ENCODE measurements at regions not wholly inside any gene's neighbourhood (a gene's known extent, or its start where the extent isn't known, plus 50 kb on each side); places are given as distances from the start of the nearest gene placed in this dataset.

DNA sequence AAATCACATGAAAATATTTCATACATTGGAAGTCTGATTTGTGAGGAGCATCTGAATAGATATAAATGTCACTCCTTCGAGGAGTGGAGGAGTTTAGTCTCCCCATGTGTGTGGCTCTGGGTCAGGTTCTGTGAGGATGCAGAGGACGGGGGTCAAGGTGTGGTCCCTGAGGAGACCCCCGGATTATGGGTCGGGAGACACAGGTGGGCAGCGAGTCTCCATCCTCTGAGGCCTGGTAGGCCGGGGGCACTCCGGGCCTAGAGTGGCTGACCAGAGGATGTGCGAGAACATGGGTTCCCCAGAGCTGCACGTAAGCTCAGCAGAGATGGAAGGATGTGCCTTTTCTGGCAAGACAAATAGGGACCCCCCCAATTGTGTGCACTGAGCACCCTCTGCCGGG is 93.4 kb upstream of the TCERG1L start:
- Histone ChIP-seq H3K27me3 (ENCODE audit: control insufficient read depth, insufficient read depth, low read length) (no peaks in the 10 kb centered on the region), H3K27ac (ENCODE audit: low read depth, low read length) (no peak overlapping the region), H3K4me3 (ENCODE audit: low read length) (no peak overlapping the region), H3K4me1 (ENCODE audit: control insufficient read depth, insufficient read depth, low read length) (no peaks in the 10 kb centered on the region), H3K9ac (ENCODE audit: low read length) (no peak overlapping the region), H3K36me3 (ENCODE audit: control insufficient read depth, insufficient read depth, low read length) (no peaks in the 10 kb centered on the region)

DNA sequence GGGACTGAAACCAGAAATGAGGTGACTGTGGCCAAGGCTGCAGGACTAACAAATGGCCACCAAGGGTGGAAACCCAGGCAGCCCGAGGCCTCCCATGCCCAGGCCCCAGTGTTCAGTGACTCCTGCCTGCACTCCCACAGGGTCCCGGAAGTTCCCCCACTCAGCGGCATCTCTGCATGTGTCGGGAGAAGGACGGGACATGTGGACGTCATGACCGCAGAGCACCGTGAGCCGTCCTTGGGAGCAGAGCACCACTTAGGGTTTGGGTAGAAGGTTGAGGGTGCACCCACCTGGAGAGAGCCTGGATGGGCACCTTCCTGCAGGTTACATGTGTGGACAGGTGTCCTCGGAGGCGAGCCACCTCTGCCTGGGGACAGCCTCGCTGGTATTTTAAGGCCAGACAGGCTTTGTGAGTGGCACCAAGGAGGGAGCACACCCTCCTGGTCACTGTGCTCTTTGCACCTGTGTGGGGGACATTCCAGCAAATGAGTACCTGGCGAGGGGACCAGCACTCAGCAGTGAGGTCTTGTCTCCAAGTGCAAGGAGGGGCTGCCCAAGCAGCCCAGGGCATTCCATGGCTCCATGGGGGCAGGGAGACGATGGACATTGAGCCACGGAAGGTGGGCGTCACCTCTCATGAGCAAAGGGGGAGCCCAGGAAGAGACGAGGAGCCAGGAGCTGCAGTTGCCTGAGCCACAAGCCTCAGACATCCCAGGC is 95.3 kb upstream of the TCERG1L start:
- Histone ChIP-seq H3K4me3 (ENCODE audit: low read length) (no peak overlapping the region), H3K27ac (ENCODE audit: low read depth, low read length) (no peak overlapping the region), H3K36me3 (ENCODE audit: control insufficient read depth, insufficient read depth, low read length) (no peaks in the 10 kb centered on the region), H3K27me3 (ENCODE audit: control insufficient read depth, insufficient read depth, low read length) (no peaks in the 10 kb centered on the region), H3K4me1 (ENCODE audit: control insufficient read depth, insufficient read depth, low read length) (no peaks in the 10 kb centered on the region), H3K9ac (ENCODE audit: low read length) (no peak overlapping the region)

DNA sequence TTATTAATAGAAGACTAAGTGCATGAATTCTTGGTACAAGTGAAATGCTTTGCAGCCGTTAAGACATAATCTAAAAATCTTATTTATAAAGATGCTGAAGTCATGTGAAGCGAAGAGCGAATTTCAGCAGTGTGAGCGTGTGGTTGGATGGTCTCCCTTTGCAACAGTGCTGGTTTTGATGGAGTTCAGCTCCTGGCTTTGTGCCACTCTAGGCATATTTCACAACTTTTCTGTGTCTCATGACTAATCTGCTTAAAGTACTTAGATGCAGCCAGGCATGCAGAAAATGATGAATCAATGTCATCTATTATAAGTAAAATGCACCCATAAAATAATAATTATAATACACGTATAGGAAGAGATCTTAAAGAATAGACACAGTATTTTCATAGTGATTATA is 107.2 kb upstream of the TCERG1L start:
- Histone ChIP-seq H3K27me3 (ENCODE audit: control insufficient read depth, insufficient read depth, low read length) (no peaks in the 10 kb centered on the region), H3K36me3 (ENCODE audit: control insufficient read depth, insufficient read depth, low read length) (no peaks in the 10 kb centered on the region), H3K4me1 (ENCODE audit: control insufficient read depth, insufficient read depth, low read length) (no peaks in the 10 kb centered on the region), H3K27ac (ENCODE audit: low read depth, low read length) (no peak overlapping the region), H3K4me3 (ENCODE audit: low read length) (no peak overlapping the region), H3K9ac (ENCODE audit: low read length) (no peak overlapping the region)

DNA sequence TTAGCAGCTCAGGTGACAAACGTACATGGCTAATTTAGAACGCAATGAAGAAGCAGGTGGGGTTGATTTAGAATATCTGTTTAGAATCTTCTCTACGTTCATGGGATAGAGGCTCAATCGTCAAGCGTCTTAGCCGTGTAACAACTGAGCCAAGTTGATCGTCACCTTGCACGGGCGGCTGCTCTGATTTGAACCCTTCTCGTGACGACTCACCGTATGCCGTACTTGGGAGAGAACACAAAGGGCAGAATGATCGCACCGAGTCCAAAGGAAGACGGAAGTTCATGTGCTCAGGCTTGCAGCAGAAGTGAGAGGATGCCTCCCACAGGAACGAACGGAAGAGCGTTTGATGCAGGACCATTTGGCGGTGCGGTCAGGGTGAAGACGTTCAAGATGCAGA is 108.3 kb upstream of the TCERG1L start:
- H3K4me3 ChIP-seq (ENCODE audit: low read length): no peak overlapping the region
- no peaks in the 10 kb centered on the region for H3K4me1 ChIP-seq (ENCODE audit: control insufficient read depth, insufficient read depth, low read length)
- no peaks in the 10 kb centered on the region for H3K27me3 ChIP-seq (ENCODE audit: control insufficient read depth, insufficient read depth, low read length)
- no peak overlapping the region for H3K27ac ChIP-seq (ENCODE audit: low read depth, low read length)
- no peaks in the 10 kb centered on the region for H3K36me3 ChIP-seq (ENCODE audit: control insufficient read depth, insufficient read depth, low read length)
- H3K9ac ChIP-seq (ENCODE audit: low read length): no peak overlapping the region

DNA sequence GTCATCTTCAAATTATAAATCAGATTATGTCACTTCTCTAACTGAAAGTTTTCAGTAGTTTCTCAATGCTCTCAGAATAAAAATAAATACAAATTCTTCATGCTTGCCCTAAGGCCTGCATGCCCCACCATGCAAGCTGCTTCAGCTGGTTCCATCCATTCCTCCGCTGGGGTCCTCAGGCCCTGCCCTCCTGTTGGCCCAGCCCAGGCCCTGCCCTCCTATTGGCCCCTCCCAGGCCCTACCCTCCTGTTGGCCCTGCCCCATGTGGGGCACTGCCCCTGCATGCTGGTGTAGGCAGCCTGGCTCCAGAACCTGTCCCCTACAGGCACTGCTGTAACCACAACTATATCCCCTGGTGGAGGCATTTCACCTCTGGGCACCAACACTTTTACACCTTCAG is 109.3 kb upstream of the TCERG1L start:
- no peaks in the 10 kb centered on the region for H3K27me3 ChIP-seq (ENCODE audit: control insufficient read depth, insufficient read depth, low read length)
- no peak overlapping the region for H3K27ac ChIP-seq (ENCODE audit: low read depth, low read length)
- no peaks in the 10 kb centered on the region for H3K4me1 ChIP-seq (ENCODE audit: control insufficient read depth, insufficient read depth, low read length)
- no peak overlapping the region for H3K9ac ChIP-seq (ENCODE audit: low read length)
- no peaks in the 10 kb centered on the region for H3K36me3 ChIP-seq (ENCODE audit: control insufficient read depth, insufficient read depth, low read length)
- H3K4me3 ChIP-seq (ENCODE audit: low read length): no peak overlapping the region

DNA sequence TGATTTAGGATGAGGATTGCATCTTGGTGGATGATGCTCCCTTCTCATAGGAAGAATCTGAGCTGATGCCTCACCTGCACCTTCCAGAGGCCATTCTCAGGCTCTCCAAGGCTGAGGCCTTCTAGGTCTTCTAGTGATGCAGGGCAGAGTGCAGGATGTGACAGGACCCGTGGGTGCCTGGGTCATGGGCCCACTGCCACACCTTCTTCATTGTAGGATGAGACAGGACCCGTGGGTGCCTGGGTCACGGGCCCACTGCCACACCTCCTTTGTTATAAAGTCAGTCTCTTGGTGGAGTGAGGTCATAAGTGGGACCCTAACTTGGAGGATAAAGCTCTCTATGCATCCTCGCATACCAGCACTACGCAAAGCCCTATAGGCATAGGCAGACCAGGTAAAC is 109.9 kb upstream of the TCERG1L start:
- Histone ChIP-seq H3K27ac (ENCODE audit: low read depth, low read length) (no peak overlapping the region), H3K4me1 (ENCODE audit: control insufficient read depth, insufficient read depth, low read length) (no peaks in the 10 kb centered on the region), H3K4me3 (ENCODE audit: low read length) (no peak overlapping the region), H3K27me3 (ENCODE audit: control insufficient read depth, insufficient read depth, low read length) (no peaks in the 10 kb centered on the region), H3K36me3 (ENCODE audit: control insufficient read depth, insufficient read depth, low read length) (no peaks in the 10 kb centered on the region), H3K9ac (ENCODE audit: low read length) (no peak overlapping the region)

DNA sequence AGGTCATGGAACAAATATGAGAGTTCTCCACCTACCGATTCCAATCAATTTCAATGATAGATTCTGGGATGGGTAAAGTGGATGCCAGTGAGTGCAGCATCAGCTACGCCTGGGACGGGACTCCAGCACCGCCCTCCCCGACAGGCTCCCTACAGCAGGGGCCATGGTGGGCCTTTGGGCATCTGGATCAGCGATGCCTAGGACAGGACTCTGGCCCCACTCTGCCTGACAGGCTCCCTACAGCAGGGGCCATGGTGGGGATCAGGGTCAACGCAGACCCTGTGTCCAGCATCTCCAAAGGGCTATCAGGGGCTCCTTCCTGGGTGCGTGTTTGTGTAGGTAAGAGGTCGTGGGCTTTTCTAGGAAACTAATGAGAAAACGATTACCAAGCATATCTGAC is 111.2 kb upstream of the TCERG1L start:
- Histone ChIP-seq H3K9ac (ENCODE audit: low read length) (no peak overlapping the region), H3K4me1 (ENCODE audit: control insufficient read depth, insufficient read depth, low read length) (no peaks in the 10 kb centered on the region), H3K4me3 (ENCODE audit: low read length) (no peak overlapping the region), H3K27me3 (ENCODE audit: control insufficient read depth, insufficient read depth, low read length) (no peaks in the 10 kb centered on the region), H3K36me3 (ENCODE audit: control insufficient read depth, insufficient read depth, low read length) (no peaks in the 10 kb centered on the region), H3K27ac (ENCODE audit: low read depth, low read length) (no peak overlapping the region)

DNA sequence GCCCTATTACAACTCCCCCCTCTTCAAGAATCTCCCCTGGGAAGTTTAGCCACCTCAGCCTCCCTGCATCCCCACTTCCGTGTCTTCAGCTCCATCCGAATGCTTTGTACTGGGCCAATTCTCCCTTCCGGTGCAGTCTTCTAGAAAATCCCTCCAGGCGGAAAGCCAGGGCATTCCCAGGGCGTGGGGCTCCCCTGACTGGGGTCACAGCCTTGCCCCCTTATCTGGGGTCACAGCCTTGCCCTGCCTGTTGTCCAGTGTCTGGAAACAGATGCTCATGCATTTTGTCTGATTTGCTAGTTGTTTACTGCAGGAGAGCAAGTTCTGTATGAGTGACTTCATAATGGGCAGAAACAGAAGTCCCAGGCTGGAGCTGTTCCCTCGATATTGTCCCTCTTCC is 112.5 kb upstream of the TCERG1L start:
- no peak overlapping the region for H3K9ac ChIP-seq (ENCODE audit: low read length)
- H3K4me3 ChIP-seq (ENCODE audit: low read length): no peak overlapping the region
- no peaks in the 10 kb centered on the region for H3K36me3 ChIP-seq (ENCODE audit: control insufficient read depth, insufficient read depth, low read length)
- H3K4me1 ChIP-seq (ENCODE audit: control insufficient read depth, insufficient read depth, low read length): no peaks in the 10 kb centered on the region
- no peaks in the 10 kb centered on the region for H3K27me3 ChIP-seq (ENCODE audit: control insufficient read depth, insufficient read depth, low read length)
- H3K27ac ChIP-seq (ENCODE audit: low read depth, low read length): no peak overlapping the region

DNA sequence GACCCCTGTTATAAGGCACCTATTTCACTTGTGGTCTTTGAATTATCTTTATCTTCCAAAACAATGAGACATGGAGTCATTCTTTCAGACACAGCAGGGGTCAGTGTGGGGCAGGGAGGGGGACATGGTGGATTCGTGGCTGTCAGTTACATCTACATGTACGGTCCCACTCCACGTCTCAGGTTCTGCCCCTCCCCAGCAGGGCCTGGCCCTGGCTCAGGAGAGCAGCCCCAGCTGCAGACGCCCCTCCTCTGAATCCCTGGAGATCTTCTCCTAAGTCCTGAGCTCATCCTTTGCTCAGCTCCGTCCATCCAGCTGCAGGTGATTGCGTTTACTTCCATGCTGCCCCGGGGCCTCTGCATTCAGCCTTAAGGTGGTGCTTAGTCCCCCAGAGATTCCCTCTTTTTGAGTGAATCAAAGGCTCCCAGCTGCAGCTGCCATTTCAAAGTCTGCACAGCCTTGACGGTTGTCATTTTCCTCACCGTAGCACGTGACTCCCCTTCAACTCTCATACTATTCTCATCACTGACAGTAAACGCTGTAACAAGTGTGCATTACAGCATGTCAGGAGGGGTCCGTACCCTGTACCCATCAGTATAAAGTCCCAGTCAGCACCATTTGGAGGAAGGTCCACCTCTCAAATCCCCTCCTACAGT is 113.4 kb upstream of the TCERG1L start:
- no peak overlapping the region for H3K9ac ChIP-seq (ENCODE audit: low read length)
- H3K4me3 ChIP-seq (ENCODE audit: low read length): no peak overlapping the region
- H3K27me3 ChIP-seq (ENCODE audit: control insufficient read depth, insufficient read depth, low read length): no peaks in the 10 kb centered on the region
- no peaks in the 10 kb centered on the region for H3K4me1 ChIP-seq (ENCODE audit: control insufficient read depth, insufficient read depth, low read length)
- no peaks in the 10 kb centered on the region for H3K36me3 ChIP-seq (ENCODE audit: control insufficient read depth, insufficient read depth, low read length)
- no peak overlapping the region for H3K27ac ChIP-seq (ENCODE audit: low read depth, low read length)

DNA sequence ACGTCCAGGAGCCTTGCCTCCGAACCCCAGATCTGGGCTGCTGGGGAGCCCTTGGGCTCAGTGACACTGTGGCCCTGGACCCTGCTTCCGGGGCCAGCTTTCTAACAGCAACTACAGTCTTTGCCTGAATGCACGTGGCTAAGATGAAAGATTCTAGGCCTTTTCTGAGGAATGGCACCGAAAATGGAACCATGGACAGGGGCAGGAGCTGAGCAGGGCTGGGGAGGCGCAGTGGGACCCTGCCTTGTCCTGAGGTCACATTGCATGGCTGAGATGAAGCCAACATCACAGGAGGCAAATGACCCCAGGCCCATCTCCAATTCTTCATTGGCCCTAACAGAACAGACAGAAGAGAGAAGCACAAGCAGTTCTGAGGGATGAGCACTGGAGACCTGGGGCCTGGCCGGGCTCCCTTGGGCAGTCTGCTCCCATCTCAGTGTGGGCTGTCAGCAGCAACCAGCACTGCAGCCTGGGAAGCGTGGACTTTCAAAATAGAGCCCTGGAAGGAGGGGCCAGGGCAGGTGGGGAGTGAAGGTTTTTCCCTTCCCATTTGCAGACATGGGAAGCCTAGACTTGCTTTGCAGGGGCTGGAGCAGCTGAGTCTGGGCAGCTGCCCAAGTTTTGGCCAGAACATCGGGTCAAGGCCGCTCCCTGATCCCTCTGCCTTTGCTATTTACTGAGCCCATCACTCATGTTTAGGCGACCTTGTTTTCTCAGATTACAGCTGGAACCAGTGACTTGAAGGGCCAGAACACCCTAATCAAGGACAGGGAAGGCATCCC is 114.4 kb upstream of the TCERG1L start:
- Histone ChIP-seq H3K4me1 (ENCODE audit: control insufficient read depth, insufficient read depth, low read length) (no peaks in the 10 kb centered on the region), H3K4me3 (ENCODE audit: low read length) (no peak overlapping the region), H3K36me3 (ENCODE audit: control insufficient read depth, insufficient read depth, low read length) (no peaks in the 10 kb centered on the region), H3K27ac (ENCODE audit: low read depth, low read length) (no peak overlapping the region), H3K27me3 (ENCODE audit: control insufficient read depth, insufficient read depth, low read length) (peaks cover 2% of the 10 kb centered on the region), H3K9ac (ENCODE audit: low read length) (no peak overlapping the region)

DNA sequence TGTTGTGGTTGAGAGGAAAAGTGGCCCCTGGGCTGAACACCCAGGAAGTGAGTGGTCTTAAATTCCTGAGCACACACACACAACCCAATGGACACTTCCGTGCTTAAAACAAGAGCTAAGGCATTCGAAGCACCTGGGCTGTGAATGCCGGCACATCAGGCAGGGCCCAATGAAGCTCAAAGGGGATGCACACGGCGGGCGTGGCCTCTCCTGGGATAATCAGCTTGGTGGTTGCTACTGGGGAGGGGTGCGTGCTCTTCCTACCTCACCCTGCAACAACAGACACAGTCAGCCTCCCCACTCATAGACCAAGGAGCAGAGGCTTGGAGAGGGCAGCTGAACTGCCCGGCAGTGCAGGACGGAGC is 115.0 kb upstream of the TCERG1L start:
- H3K9ac ChIP-seq (ENCODE audit: low read length): no peak overlapping the region
- no peaks in the 10 kb centered on the region for H3K4me1 ChIP-seq (ENCODE audit: control insufficient read depth, insufficient read depth, low read length)
- H3K36me3 ChIP-seq (ENCODE audit: control insufficient read depth, insufficient read depth, low read length): no peaks in the 10 kb centered on the region
- no peak overlapping the region for H3K4me3 ChIP-seq (ENCODE audit: low read length)
- no peak overlapping the region for H3K27ac ChIP-seq (ENCODE audit: low read depth, low read length)
- peaks cover 2% of the 10 kb centered on the region for H3K27me3 ChIP-seq (ENCODE audit: control insufficient read depth, insufficient read depth, low read length)

DNA sequence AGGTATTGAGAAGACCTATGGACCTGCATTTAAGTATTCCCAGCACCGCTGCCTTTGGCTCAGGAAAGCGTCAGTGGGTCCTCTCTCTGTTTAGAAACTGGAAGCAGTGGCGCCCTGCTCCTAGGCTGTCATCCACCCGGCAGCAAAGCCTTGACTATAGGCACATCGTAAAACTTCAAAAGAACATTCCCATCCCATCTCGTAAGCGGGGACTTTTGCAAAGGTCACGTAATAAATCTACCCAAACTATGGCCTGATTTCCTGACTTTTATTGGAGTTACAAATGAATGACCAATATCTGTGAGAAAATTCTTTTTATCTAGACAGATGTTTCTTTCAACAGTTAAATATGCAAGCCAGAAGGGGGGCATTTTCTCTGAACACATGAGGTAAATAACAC is 115.8 kb upstream of the TCERG1L start:
- no peak overlapping the region for H3K27ac ChIP-seq (ENCODE audit: low read depth, low read length)
- no peak overlapping the region for H3K4me3 ChIP-seq (ENCODE audit: low read length)
- no peaks in the 10 kb centered on the region for H3K4me1 ChIP-seq (ENCODE audit: control insufficient read depth, insufficient read depth, low read length)
- no peaks in the 10 kb centered on the region for H3K36me3 ChIP-seq (ENCODE audit: control insufficient read depth, insufficient read depth, low read length)
- H3K27me3 ChIP-seq (ENCODE audit: control insufficient read depth, insufficient read depth, low read length): peaks cover 2% of the 10 kb centered on the region
- H3K9ac ChIP-seq (ENCODE audit: low read length): no peak overlapping the region

Data from rectal smooth muscle tissue (tissue), 1 donor.